Fibroblast of lung (primary cell): ENCODE measurements at regions not wholly inside any gene's neighbourhood (a gene's known extent, or its start where the extent isn't known, plus 50 kb on each side); places are given as distances from the start of the nearest gene placed in this dataset.

Experiments
- DNase-seq, 2 donors: peaks; one replicate each; pipeline versions ENCODE4 v3.0.0 to v3.0.0-alpha.2; 2010; ENCODE audit warnings: low read depth in 2 of 2
- H2AFZ ChIP-seq: 2 replicates; pipeline ENCODE4 v1.5.1; 2012; ENCODE audit warnings: low read length, control low read depth, inconsistent platforms
- H3K27ac ChIP-seq: 2 replicates; pipeline ENCODE4 v1.5.1; 2011; ENCODE audit warnings: low read length, control low read depth; ENCODE audit not compliant: insufficient read depth
- H3K27me3 ChIP-seq: 2 replicates; pipeline ENCODE4 v1.5.1; 2011; ENCODE audit warnings: mild to moderate bottlenecking, low read length; ENCODE audit not compliant: control insufficient read depth, insufficient read depth
- H3K36me3 ChIP-seq: 2 replicates; pipeline ENCODE4 v1.5.1; 2011; ENCODE audit warnings: low read length; ENCODE audit not compliant: control insufficient read depth, insufficient read depth
- H3K4me1 ChIP-seq: 2 replicates; pipeline ENCODE4 v1.5.1; 2011; ENCODE audit warnings: low read length; ENCODE audit not compliant: control insufficient read depth, insufficient read depth; ENCODE audit errors: extremely low read depth
- H3K4me2 ChIP-seq: 2 replicates; pipeline ENCODE4 v1.5.1; 2011; ENCODE audit warnings: low read length, control low read depth; ENCODE audit not compliant: insufficient read depth; ENCODE audit errors: extremely low read depth
- H3K4me3 ChIP-seq, 4 experiments: fragments of 200-600 bp in 1 of 4; sonication (generic) in 1 of 4; replicated peaks in 1 of 4; 2 replicates each; pipeline ENCODE4 v1.5.1; 2011 to 2016; ENCODE audit warnings: low read length in 4 of 4, low read depth in 3 of 4, mild to moderate bottlenecking in 3 of 4, control low read depth in 2 of 4, inconsistent platforms in 1 of 4, mixed read lengths in 1 of 4; ENCODE audit not compliant: insufficient read depth in 1 of 4; ENCODE audit errors: control extremely low read depth in 1 of 4
- H3K79me2 ChIP-seq: 2 replicates; pipeline ENCODE4 v1.5.1; 2012; ENCODE audit warnings: mild to moderate bottlenecking, low read length, inconsistent platforms; ENCODE audit not compliant: control insufficient read depth, insufficient read depth
- H3K9ac ChIP-seq: 2 replicates; pipeline ENCODE4 v1.5.1; 2011; ENCODE audit warnings: mild to moderate bottlenecking, low read length, control low read depth; ENCODE audit not compliant: insufficient read depth
- H3K9me3 ChIP-seq: 2 replicates; pipeline ENCODE4 v1.5.1; 2012; ENCODE audit warnings: low read depth, low read length; ENCODE audit not compliant: control insufficient read depth, insufficient read depth
- H4K20me1 ChIP-seq: 2 replicates; pipeline ENCODE4 v1.5.1; 2011; ENCODE audit warnings: low read length; ENCODE audit not compliant: control insufficient read depth, insufficient read depth; ENCODE audit errors: extremely low read depth
- EZH2 ChIP-seq: IDR thresholded peaks from 2 replicates; pipeline ENCODE4 v1.5.1; 2012; ENCODE audit warnings: low read length, control low read depth, mild to moderate bottlenecking; ENCODE audit errors: missing control alignments
- TF ChIP-seq, protein P1 (sequence below), 2 donors: IDR thresholded peaks in 1 of 2; conservative IDR thresholded peaks in 1 of 2; 1 replicate in 1 of 2; 2 replicates in 1 of 2; pipeline ENCODE4 v1.5.1; 2011 to 2012; ENCODE audit warnings: low read length in 2 of 2, control low read depth in 1 of 2, inconsistent platforms in 1 of 2, low read depth in 1 of 2, mild to moderate bottlenecking in 1 of 2

DNA sequence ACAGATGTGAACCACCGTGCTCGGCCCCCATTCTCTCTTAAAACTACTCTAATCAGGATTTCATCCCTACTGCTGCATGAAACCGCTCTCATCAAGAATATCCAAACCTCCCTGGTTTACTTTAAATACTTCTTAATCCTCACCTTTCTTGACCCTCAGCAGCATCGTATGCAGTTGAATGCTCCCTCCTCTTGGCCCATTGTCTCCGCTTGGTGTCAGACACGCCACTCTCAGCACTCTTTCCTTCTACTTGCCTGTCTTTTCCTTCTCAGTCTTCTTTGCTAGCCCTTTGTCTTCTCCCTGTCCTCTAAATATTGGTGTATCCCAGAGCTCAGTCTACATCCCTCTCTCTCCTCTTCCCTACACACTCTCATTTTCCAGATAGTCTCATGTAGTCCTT, 314.9 kb downstream of the MRPL39 start:
- Histone ChIP-seq H2AFZ (no peak overlapping the region), H3K36me3 (no peaks in the 10 kb centered on the region), H3K4me1 (no peaks in the 10 kb centered on the region), H3K9me3 (no peaks in the 10 kb centered on the region), H3K4me3 (no peak overlapping the region), H3K9ac (no peak overlapping the region), H3K27ac (no peak overlapping the region), H3K27me3 (no peaks in the 10 kb centered on the region), H3K4me2 (no peak overlapping the region), H4K20me1 (no peaks in the 10 kb centered on the region), H3K79me2 (no peaks in the 10 kb centered on the region)
- no peak for DNase-seq
- no peak for TF ChIP-seq EZH2
- TF ChIP-seq, protein P1, sequence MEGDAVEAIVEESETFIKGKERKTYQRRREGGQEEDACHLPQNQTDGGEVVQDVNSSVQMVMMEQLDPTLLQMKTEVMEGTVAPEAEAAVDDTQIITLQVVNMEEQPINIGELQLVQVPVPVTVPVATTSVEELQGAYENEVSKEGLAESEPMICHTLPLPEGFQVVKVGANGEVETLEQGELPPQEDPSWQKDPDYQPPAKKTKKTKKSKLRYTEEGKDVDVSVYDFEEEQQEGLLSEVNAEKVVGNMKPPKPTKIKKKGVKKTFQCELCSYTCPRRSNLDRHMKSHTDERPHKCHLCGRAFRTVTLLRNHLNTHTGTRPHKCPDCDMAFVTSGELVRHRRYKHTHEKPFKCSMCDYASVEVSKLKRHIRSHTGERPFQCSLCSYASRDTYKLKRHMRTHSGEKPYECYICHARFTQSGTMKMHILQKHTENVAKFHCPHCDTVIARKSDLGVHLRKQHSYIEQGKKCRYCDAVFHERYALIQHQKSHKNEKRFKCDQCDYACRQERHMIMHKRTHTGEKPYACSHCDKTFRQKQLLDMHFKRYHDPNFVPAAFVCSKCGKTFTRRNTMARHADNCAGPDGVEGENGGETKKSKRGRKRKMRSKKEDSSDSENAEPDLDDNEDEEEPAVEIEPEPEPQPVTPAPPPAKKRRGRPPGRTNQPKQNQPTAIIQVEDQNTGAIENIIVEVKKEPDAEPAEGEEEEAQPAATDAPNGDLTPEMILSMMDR (conservative IDR thresholded peaks at IDR 0.05 in 1 of 2, IDR thresholded peaks at IDR 0.05 in 1 of 2; ENCODE audit: low read depth in 1 of 2, low read length in 2 of 2): no peak

DNA sequence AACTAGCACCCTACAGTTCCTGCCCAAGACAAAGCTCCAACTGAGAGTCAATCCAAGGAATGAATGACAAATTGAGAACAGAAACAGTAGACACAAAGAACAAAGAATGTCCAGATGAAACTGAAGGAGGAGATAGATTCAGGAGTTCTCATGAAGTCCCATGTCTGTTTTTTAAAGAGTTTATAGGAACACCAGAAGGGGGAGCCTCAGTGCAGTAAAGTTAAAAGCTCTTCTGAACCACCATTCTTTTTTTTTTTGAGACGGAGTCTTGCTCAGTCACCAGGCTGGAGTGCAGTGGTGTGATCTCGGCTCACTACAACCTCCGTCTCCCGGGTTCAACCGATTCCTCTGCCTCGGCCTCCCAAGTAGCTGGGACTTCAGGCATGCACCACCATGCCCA, 323.6 kb downstream of the MRPL39 start:
- Histone ChIP-seq H3K9ac (no peak overlapping the region), H3K79me2 (no peaks in the 10 kb centered on the region), H2AFZ (peak overlapping the region; percentile 78), H3K4me2 (no peak overlapping the region), H3K9me3 (no peaks in the 10 kb centered on the region), H3K27ac (no peak overlapping the region), H3K27me3 (no peaks in the 10 kb centered on the region), H4K20me1 (no peaks in the 10 kb centered on the region), H3K36me3 (no peaks in the 10 kb centered on the region), H3K4me3 (no peak overlapping the region), H3K4me1 (no peaks in the 10 kb centered on the region)
- DNase-seq: peak; percentile 25 to 57
- TF ChIP-seq EZH2: no peak
- TF ChIP-seq, protein P1 (conservative IDR thresholded peaks at IDR 0.05 in 1 of 2, IDR thresholded peaks at IDR 0.05 in 1 of 2; ENCODE audit: low read depth in 1 of 2, low read length in 2 of 2): peak; percentile 51 to 58

DNA sequence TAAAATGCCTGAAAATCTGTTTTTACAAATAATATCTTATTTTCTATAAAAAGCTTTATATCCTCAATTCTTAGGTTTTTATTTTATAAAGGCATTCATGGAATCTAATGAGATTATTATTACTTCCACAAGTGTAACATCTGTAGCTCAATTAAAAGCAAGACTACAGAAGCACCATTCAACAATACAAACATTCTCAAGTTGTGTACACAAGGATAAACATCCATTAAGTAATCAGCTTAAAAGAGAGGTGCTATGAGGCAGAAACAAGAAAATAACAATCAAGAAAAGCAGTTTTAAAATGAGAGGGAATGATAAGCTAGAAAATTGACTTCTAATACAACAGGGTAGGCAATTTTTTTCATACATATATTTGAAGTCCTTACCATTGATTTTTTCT, 326.1 kb downstream of the MRPL39 start:
- no peaks in the 10 kb centered on the region for H4K20me1 ChIP-seq
- H3K4me1 ChIP-seq: no peaks in the 10 kb centered on the region
- H3K27me3 ChIP-seq: no peaks in the 10 kb centered on the region
- no peak for DNase-seq
- H3K9ac ChIP-seq: no peak overlapping the region
- H3K9me3 ChIP-seq: no peaks in the 10 kb centered on the region
- no peak overlapping the region for H3K4me2 ChIP-seq
- no peak overlapping the region for H2AFZ ChIP-seq
- no peaks in the 10 kb centered on the region for H3K79me2 ChIP-seq
- TF ChIP-seq, protein P1 (conservative IDR thresholded peaks at IDR 0.05 in 1 of 2, IDR thresholded peaks at IDR 0.05 in 1 of 2; ENCODE audit: low read depth in 1 of 2, low read length in 2 of 2): no peak
- no peak for TF ChIP-seq EZH2
- no peak overlapping the region for H3K4me3 ChIP-seq
- H3K36me3 ChIP-seq: no peaks in the 10 kb centered on the region
- H3K27ac ChIP-seq: no peak overlapping the region
